Left lobe of liver (tissue), 2 donors: ENCODE measurements at regions not wholly inside any gene's neighbourhood (a gene's known extent, or its start where the extent isn't known, plus 50 kb on each side); places are given as distances from the start of the nearest gene placed in this dataset.

ENCODE experiments used
- ATAC-seq: fragments of 200-7000 bp; cut with Tn5 transposase; one replicate; pipeline ENCODE4 v1.9.1; 2020; ENCODE audit warnings: mild to moderate bottlenecking, moderate library complexity
- DNase-seq: peaks from one replicate; pipeline ENCODE4 v3.0.0-alpha.2; 2020; ENCODE audit warnings: low spot score
- donor health status: DM: no; HTN: no; CAD: no; lungs with moderate emphysema.
- donor health status: DM: no; HTN: yes; CAD: no.

DNA sequence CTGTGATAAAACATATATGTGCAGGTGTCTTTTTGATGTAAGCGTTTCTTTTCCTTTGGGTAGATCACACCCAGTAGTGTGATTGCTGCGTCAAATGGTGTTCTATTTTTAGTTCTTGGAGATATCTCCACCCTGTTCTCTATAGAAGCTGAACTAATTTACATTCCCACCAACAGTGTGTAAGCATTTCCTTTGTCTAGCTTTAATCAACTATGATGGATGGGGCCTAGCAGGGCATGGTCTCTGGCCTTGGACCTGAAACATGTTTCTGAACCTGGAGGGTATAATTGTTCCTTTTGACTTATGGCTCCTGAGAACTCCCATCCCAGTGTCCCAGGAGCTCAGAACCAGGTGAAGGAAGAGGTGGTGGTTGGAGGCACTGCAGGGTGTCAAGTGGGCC lies 93.9 kb downstream of the HAPSTR1 start:
- no peak for ATAC-seq
- DNase-seq, result no peak

DNA sequence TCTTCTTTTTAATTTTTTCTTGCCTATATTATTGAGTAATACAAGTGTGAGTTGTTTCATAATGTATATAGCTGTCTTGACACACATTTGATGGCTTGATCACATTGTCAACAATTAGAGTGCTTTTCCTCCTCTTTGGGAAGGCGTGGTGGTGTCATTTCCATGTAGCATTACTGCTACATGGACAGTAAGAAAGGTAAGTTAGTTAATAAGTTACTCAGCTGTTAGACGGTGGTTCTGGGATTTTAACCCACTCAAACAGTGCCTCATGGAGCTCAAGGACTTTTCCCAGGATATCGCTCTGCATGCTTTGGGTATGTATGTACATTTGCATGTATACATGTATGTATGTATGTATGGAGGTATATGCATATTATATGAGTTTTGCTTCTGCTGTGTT lies 94.6 kb downstream of the HAPSTR1 start:
- DNase-seq (no peak), ATAC-seq (no peak)

DNA sequence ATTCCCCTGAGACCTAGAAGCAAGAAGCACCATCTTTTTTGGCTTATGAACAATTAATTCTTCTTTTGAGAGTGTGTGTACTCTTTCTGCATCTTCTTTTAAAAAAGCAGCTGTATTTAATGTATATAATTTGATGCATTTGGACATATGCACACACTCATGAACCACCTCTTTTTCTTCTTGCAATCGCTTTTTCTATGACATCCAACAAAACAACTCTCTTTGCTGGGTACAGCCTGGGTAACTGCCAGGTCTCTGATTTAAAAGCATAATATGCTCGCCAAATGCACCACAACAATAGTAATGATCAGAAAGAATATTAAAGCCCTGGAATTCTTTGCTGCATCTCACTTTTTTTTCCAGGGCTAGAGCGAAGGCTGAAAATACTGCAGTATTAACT lies 97.3 kb downstream of the HAPSTR1 start:
- ATAC-seq, result no peak

DNA sequence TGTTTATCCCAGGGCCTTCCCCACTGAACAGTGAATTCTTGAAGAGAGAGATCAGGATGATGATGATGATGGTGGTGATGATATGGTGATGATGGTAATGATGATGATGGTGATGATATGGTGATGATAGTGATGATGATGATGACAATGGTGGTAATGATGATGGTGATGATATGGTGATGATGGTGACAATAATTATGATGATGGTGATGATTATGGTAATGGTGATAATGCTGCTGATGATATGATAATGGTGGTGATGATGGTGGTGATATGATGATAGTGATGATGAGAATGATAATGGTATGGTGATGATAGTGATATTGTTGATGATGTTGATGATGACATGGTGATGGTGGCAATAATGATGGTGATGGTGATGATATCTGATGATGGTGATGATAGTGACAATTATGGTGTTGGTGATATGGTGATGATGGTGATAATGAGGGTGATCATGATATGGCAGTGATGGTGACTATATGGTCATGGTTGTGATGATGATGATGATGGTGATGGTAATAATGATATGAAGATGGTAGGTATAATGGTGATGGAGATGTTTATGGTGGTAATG lies 99.9 kb downstream of the HAPSTR1 start:
- no peak for DNase-seq
- no peak for ATAC-seq

More for the DNA sequence above, 97.3 kb downstream of the HAPSTR1 start:
- no peak for DNase-seq

DNA sequence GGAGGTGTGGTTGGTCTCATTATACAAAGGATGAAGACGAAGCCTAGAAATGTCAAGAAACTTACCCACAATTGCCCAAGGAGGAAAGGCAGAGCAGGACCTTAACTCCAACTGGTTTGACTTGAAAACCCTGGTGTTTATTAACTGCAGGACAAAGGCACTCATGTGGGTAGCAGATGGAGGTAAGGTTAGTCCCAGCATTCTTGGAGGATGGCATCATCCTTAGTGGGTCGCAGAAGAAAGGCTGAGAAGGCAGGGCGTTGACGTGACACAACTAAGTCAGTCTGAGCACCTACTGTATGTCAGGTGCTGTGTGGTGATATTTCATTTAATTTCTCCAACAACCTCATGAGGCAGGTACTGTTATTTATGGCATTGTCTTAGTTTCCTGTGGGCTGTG lies 101.3 kb downstream of the HAPSTR1 start:
- ATAC-seq (no peak), DNase-seq (no peak)

DNA sequence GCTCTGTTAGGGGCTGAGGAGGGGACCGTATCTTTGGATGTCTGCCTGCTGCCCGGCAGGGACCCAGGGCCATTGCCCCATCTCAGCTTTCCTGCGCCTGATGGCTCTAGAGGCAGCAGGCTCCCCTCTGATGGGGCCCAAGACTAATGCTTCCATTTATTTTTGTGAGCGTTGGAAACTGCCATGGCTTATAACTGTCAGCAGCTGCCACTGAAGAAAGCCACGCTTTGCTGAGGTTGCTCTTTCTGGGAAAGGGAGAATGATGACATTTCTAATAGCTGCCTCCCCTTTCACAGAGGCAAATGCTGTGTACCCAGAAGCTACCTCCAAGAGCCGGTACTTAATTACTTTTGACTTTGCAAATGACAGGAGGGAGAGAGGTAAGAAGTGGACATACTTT lies 103.8 kb downstream of the HAPSTR1 start:
- DNase-seq (no peak), ATAC-seq (no peak)

DNA sequence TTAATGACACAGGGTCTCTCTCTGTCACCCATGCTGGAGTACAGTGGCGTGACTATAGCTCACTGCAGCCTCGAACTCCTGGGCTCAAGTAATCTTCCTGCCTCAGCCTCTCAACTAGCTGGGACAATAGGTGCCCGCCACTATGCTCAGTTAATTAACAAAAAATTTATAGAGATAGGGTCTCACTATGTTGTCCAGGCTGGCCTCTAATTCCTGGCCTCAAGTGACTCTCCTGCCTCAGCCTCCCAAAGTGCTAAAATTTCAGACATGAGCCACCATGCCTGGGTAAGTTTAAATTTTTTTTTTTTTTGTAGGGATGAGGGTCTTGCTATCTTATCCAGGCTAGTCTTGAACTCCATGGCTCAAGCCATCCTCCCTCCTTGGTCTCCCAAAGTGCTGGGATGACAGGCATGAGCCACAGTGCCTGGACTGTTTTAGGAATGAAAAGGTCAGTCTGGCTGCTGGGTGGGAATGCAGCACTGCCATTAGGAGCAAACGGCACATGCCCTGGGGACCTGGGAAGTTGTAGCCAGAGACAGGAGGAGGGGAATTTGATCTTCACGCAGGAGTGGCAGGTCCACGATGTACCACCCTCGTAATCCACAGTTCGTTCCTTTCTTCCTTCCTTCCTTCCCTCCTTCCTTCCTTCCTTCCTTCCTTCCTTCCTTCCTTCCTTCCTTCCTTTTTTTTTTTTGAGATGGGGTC lies 106.7 kb downstream of the HAPSTR1 start:
- ATAC-seq, result no peak
- DNase-seq, result no peak

DNA sequence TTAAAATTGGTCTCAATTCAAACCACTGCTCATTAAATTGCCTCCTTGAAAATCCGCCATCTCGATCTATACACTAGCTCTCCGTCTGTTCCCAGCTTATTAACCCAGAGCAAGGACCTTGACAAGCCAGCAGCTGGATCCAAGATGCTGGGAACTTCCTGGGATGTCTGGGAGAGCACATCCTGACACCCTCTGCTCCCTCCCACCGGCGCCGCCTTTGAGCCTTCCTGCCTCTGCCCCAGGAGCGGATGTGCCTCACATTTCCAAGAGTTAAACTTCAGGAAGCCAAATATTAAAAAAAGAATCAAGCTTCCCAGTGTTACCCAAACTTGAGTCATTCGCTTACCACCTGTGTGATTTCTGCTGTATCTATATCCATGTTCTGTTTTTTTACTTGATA lies 107.9 kb downstream of the HAPSTR1 start:
- DNase-seq (no peak), ATAC-seq (no peak)

DNA sequence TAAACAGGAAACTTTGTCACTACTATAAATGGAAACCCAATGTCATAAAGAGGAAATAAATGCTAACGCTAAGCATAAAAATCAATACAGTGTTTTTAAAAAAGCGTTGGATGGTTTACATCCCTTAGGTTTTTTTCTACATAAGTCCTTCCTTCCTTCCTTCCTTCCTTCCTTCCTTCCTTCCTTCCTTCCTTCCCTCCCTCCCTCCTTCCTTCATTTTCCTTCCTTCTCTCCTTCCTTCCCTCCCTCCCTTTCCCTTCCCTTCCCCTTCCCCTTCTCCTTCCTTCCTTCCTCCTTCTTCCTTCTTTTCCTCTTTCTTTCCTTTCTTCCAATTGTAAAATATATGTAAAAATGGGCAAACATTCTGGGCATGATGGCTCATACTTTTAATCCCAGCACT lies 108.3 kb downstream of the HAPSTR1 start:
- ATAC-seq (no peak), DNase-seq (no peak)

DNA sequence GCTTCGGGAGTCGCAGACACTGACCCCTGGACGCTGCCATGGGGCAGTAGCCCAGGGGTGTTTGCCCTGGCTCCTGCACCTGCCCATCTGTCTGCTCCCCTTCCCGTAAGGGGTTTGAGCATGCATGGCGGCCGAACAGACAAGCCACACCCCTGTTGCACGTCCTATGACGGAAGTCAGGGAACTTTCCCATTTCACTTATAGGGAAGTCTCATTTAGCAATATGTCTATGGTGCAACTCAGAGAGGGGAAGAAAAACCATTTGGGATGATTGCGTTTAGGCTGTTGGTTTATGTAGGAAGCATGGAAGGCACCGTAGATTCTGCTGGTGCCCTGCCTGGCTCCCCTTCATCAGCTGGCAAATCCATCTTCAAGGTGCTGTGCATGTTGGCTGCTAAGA lies 112.5 kb downstream of the HAPSTR1 start:
- DNase-seq (no peak), ATAC-seq (no peak)

DNA sequence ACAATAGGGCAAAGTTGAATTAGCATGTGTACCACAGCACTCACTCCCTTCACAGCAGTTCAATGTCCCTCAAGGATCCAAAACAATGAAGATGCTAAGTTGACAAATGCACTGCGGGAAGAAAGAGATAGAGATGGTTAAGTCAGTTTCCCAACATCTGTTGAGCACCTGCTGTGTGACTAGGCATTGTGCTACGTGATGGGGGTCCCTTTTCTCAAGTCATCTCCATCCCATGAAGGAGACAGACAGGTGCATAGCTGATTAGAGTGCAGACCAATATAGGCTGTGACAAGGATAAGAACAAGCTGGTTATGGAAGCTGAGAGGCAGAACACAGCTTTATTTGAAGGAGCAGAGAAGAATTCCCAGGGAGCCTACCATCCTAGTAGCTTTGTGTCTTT lies 114.2 kb downstream of the HAPSTR1 start:
- ATAC-seq (no peak), DNase-seq (no peak)

DNA sequence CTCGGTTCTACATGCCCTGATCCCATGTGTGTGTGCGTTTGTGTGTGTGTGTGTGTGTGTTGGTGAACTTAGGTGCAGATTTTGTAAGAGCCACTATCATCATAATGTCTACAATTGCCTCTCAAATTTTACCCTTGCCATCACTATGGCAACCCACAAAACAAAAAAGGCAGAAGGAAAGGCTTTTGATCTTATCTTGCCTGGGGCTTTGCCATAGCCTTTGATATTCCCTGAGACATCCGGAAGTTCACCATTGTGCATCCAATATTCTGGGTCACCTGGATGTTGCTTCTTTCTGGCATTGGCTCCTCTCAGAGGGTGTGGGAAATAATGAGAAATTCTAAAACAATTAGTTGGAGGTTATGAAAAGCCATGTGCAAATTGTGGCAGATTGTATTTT lies 114.7 kb downstream of the HAPSTR1 start:
- DNase-seq (no peak), ATAC-seq (no peak)

DNA sequence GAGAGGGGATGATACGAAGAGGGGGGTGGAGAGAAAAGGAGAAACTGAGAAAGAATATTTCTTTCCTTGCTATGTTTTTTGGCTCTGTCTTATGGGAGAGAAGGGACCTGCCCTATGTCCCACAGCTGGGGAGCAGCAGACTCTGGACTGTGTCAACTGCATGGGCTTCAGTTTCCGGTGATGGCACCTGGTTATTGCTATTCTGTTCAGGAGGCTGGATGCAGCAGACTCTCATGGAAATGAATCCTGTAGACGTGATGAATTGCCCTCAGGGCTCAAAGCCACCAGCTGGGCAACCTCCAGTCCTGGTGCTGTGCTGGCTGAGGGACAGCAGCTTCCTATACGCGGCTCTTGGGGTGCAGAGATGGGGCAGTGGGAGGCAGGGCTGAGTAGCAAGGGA lies 121.2 kb downstream of the HAPSTR1 start:
- no peak for DNase-seq
- ATAC-seq, result no peak

DNA sequence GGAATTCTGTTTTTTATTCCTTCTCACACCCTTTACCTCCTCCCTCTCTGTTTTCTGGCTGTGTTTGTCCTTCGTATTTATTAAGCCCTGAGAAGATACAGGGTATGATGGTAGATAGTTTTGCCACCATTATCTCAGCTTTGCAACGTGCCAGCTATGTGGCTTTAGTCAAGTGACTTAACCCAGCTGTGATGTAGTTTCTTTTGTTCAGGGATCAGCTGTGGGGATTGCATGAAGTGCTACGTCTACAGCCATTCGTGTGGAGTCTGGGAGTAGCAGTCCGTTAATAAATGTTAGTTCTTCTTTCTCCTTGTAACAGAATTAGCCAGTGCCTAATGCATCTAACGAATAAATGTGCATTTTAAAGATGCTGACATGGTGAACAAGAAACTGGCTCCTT lies 128.4 kb downstream of the HAPSTR1 start:
- ATAC-seq, result no peak

DNA sequence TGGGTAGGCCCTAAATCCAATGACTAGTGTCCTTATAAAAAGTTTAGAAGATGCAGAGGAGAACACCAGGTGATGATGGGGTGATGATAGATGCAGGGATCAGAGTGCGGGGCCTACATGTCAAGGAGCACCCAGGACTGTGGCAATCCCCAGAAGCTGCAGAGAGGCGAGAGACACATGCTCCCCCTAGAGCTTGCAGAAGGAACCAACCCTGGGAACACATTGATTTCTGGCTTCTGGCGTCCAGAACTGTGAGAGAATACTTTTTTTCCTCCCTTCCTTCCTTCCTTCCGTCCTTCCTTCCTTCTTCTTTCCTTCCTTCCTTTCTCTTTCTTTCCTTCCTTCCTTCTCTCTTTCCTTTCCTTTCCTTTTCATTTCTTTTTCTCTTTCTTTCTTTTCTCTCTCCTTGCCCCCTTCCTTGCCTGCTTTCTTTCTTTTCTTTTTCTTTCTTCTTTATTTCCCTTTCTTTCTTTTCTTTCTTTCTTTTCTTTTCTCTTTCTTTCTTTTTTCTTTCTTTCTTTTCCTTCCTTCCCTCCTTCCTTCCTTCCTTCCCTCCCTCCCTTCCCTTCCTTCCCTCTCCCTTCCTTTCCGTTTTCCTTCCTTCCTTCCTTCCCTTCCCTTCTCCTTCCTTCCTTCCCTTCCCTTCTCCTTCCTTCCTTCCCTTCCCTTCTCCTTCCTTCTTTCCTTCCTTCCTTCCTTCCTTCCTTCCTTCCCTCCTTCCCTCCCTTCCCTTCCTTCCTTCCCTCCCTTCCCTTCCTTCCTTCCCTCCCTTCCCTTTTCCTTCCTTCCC lies 134.3 kb downstream of the HAPSTR1 start:
- peak; percentile 52 for ATAC-seq
- DNase-seq, result no peak

More for the DNA sequence above, 128.4 kb downstream of the HAPSTR1 start:
- no peak for DNase-seq

DNA sequence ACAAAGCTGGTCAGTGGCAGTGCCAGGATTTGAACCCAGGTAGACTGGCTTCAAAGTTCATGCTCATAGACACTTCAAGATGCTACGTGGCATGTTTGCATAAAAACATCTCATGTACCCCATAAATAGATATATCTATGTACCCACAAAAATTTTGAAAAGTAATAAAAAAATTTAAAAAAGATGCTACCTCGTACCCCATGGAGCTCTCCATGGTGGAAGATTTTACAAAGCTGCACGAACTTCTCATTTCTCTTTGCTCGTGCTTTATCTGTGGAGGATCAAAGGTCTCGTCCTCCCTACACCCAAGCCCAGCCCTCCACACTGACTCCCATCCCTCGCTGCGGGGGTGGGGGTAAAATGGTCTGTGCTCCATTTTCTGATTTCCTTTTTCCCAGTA lies 135.5 kb downstream of the HAPSTR1 start:
- DNase-seq (no peak), ATAC-seq (no peak)

DNA sequence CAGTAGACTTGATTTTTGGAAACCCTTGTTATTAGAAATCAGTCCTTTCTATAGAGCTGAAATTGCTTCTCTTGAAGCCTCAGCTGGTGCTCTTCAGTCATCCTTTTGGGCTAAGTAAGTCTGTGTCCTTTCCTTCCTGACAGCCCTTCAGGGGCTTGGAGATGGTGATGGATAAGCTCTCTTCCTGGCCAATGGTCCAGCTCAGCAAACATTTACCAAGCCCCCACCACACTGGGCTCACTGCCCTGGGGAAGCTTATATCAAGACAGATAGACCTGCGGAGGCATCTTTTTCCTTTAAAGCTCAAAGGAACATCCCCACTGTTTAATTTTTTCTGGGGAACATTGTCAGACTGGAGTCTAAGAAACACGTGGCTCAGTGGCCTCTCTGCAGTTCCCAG lies 139.6 kb downstream of the HAPSTR1 start:
- DNase-seq, result no peak
- ATAC-seq, result no peak

DNA sequence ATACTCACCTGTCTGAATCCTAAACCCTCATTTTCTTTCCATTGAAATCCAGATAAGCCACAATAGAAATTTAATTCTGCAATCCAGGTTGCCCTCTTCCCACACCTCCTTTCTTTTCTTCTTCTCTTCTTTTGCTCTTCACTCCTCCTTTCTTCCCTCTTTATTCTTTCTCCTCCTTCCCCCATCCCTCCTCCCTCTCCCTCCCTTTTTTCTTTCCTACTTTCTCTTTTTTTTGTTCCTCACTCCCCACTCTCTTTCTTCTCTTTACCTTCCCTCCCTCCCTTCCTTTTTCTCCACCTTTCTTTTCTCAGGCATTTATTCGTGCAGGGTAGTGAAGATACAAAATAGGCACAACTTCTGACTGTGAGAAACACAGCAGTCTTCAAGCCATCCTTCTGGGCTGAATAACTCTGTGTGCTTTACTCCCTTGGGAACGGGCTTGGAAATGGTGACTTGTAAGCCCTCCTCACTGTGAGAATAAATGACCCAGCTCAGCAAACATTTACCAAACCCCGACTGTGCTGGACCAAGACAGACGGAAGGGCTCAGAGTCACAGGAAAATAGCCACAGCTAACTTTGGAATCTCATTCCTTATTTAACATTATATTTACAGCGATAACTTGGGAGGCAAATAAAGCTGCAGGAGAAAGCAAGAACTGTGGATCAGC lies 140.8 kb downstream of the HAPSTR1 start:
- no peak for DNase-seq

DNA sequence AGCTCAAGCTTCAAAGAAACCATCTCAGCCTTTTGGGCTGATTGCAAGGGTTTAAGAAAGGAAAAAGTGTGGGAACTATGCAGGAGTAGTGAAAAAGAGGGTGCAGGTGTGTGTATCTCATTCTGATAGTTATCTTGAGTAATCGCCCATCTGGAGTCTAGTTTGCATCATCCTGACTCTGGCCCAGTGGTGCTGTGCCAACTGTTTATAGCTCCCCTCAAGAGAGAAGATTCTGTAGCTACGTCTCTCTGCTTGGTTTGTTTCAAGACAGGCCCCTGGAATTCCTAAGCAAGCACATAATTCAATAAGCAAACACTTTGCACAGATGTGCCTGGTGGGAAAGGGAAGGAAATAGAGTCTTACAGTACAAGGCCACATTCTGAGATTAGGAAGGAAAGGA lies 144.4 kb downstream of the HAPSTR1 start:
- no peak for DNase-seq
- no peak for ATAC-seq

More for the DNA sequence above, 140.8 kb downstream of the HAPSTR1 start:
- ATAC-seq, result no peak

DNA sequence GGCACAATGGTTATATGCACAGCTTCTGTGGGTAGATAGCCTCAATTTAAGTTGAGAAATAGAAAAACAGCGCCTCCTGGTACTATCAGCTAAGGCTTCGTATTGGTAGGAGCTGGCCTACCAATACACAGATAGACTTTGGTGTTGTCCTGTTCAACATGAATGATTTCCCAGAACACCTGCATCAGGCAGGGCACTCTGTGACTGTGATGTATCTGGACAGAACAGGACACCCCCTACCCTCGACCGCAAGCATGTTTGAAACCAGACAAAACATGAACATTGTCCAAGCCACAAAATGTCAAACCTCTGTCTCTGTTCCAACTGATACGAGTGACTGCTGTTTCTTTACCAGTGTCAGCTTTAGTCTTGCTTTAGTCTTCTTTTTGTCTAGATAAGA lies 144.9 kb downstream of the HAPSTR1 start:
- no peak for DNase-seq
- ATAC-seq, result no peak

DNA sequence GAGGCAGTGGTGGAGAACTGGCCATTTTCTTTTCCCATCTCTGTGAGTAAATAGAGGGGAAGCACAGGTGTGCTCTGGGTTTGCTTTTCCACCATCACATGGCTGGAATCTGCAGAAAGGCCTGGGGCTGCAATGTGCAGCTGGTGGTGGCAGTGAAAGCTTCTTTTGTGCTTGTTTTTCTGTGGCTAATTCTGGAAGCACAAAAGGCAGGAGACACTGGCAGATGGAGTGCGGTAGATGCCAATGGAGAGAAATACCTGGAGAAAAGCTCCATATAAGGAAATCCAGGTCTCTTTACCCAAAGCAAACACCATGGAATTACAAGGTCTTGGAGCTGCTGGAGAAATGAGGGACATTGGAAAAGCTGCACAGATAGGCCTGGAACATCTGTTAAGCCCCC lies 146.9 kb downstream of the HAPSTR1 start:
- ATAC-seq (no peak), DNase-seq (no peak)

DNA sequence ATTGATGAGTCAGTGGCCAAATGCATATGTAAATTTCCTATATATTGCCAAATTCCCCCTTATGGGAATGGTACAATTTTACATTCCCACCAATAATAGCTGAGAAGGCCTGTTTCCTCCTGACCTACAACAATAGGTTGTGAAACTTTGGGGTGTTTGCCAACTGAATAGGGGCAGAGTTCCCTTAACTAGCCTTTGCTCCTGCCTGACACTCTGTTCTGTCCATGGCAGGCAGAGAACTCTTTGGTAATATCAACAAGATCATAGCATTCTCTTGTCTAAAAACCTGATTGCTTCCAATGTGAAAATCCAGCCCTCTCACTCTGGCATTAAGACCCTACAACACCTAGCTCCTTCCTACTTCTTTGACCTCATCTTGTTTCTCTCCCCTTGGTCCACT lies 149.7 kb downstream of the HAPSTR1 start:
- peak; percentile 79 for DNase-seq
- ATAC-seq, result peak; percentile 98
